ENCODE measurements at regions not wholly inside any gene's neighbourhood (a gene's known extent, or its start where the extent isn't known, plus 50 kb on each side); places are given as distances from the start of the nearest gene placed in this dataset.

- H3K4me1 Mint-ChIP-seq: no peaks in the 10 kb centered on the region
These were observed 246.8 kb upstream of the HS6ST1 start for GRCh38 chr2:128565441-128565840.

DNA sequence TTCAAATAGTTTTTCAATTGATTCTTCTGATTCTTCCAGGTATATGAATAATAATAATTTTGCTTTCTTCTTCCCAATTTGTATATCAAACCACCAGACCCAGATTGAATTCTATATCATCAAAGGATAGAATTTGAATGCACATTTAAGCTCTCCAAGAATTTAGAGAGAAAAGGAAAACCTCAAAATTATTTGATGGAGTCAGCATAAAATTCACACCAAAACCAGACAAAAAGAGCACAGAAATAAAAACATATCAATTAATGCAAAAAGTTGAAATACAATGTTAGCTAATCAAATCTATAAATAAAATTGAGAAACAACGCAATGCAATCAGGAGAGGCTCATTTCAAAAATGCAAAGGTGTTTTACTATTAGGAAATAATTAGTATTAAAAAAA lies 248.0 kb upstream of the HS6ST1 start:
- Mint-ChIP-seq H3K9me3 (no peaks in the 10 kb centered on the region), H3K27me3 (peaks cover 0 to 11% (median 2%) of the 10 kb centered on the region in 5 donors), H3K4me3 (no peak overlapping the region), H3K4me1 (no peaks in the 10 kb centered on the region), H3K36me3 (no peaks in the 10 kb centered on the region), H3K27ac (no peak overlapping the region)
- H3K27ac ChIP-seq (ENCODE audit: low read depth, low read length): no peak overlapping the region
- no peak overlapping the region for H3K4me3 ChIP-seq (ENCODE audit: low read length)
- POLR2A ChIA-PET: no interaction called here
- no peak for DNase-seq
- intact Hi-C loops (cut with micrococcal nuclease): loop anchor here in 1 of 2 donors (1.0 kb wide), 1 partner anchor 35 kb away; no protein-coding TSS in a partner anchor
- no peaks in the 10 kb centered on the region for H3K4me1 ChIP-seq (ENCODE audit: control insufficient read depth in 2 of 2, insufficient read depth in 2 of 2, low read length in 2 of 2)
- CTCF ChIA-PET: no interaction called here
- no peaks in the 10 kb centered on the region for H3K27me3 ChIP-seq (ENCODE audit: control insufficient read depth in 2 of 2, insufficient read depth in 2 of 2, low read length in 2 of 2)
- no peak for ATAC-seq
- H3K9me3 ChIP-seq (ENCODE audit: control insufficient read depth in 2 of 3, low read length in 3 of 3): no peaks in the 10 kb centered on the region
- H3K36me3 ChIP-seq (ENCODE audit: control insufficient read depth in 2 of 3, insufficient read depth in 3 of 3, low read length in 3 of 3): no peaks in the 10 kb centered on the region

More at GRCh38 chr2:128565441-128565840, 246.8 kb upstream of the HS6ST1 start:
- intact Hi-C loops (cut with micrococcal nuclease): no loop called here
- Mint-ChIP-seq H3K36me3 (no peaks in the 10 kb centered on the region), H3K27ac (no peak overlapping the region), H3K27me3 (peaks cover 0 to 11% (median 4%) of the 10 kb centered on the region in 5 donors), H3K4me3 (no peak overlapping the region), H3K9me3 (no peaks in the 10 kb centered on the region)
- H3K27ac ChIP-seq (ENCODE audit: low read depth, low read length): no peak overlapping the region
- CTCF ChIA-PET: no interaction called here
- H3K27me3 ChIP-seq (ENCODE audit: control insufficient read depth in 2 of 2, insufficient read depth in 2 of 2, low read length in 2 of 2): no peaks in the 10 kb centered on the region
- POLR2A ChIA-PET: no interaction called here
- DNase-seq (no peak), ATAC-seq (no peak)
- no peaks in the 10 kb centered on the region for H3K36me3 ChIP-seq (ENCODE audit: control insufficient read depth in 2 of 3, insufficient read depth in 3 of 3, low read length in 3 of 3)
- no peaks in the 10 kb centered on the region for H3K4me1 ChIP-seq (ENCODE audit: control insufficient read depth in 2 of 2, insufficient read depth in 2 of 2, low read length in 2 of 2)
- no peaks in the 10 kb centered on the region for H3K9me3 ChIP-seq (ENCODE audit: control insufficient read depth in 2 of 3, low read length in 3 of 3)
- H3K4me3 ChIP-seq (ENCODE audit: low read length): no peak overlapping the region

DNA sequence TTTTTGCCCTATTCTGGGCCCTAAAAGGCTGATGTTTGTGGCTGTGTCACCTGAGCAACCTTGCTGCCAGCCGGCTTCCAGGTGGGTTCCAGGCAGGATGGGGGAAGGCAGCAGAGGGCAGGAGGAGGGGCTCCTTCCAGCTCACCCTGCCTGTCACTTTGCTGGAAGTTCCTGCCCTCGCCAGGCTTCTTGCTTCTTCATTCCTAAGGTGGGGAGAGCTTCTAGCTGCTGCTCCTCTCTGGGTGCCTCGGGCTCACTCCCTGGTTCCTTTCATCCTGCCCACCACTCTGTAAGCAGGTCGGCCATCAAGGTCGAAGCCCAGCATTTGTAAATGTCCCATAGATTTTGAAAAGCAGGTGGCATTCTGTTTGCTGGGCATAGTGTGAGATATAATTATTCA lies 249.4 kb upstream of the HS6ST1 start:
- ChIA-PET POLR2A (no interaction called here), CTCF (no interaction called here)
- no peak overlapping the region for H3K4me3 ChIP-seq (ENCODE audit: low read length)
- no peaks in the 10 kb centered on the region for H3K9me3 ChIP-seq (ENCODE audit: control insufficient read depth in 2 of 3, low read length in 3 of 3)
- H3K27ac Mint-ChIP-seq: peak overlapping the region in 1 of 9 donors; percentile 69
- ATAC-seq: no peak
- H3K27ac ChIP-seq (ENCODE audit: low read depth, low read length): no peak overlapping the region
- intact Hi-C loops (cut with micrococcal nuclease): no loop called here
- no peak for DNase-seq
- H3K4me3 Mint-ChIP-seq: no peak overlapping the region
- H3K4me1 Mint-ChIP-seq: no peaks in the 10 kb centered on the region
- no peaks in the 10 kb centered on the region for H3K36me3 ChIP-seq (ENCODE audit: control insufficient read depth in 2 of 3, insufficient read depth in 3 of 3, low read length in 3 of 3)
- peaks cover 2 to 15% (median 12%) of the 10 kb centered on the region in 5 donors for H3K27me3 Mint-ChIP-seq
- H3K27me3 ChIP-seq (ENCODE audit: control insufficient read depth in 2 of 2, insufficient read depth in 2 of 2, low read length in 2 of 2): no peaks in the 10 kb centered on the region
- no peaks in the 10 kb centered on the region for H3K4me1 ChIP-seq (ENCODE audit: control insufficient read depth in 2 of 2, insufficient read depth in 2 of 2, low read length in 2 of 2)
- H3K9me3 Mint-ChIP-seq: no peaks in the 10 kb centered on the region
- H3K36me3 Mint-ChIP-seq: no peaks in the 10 kb centered on the region

DNA sequence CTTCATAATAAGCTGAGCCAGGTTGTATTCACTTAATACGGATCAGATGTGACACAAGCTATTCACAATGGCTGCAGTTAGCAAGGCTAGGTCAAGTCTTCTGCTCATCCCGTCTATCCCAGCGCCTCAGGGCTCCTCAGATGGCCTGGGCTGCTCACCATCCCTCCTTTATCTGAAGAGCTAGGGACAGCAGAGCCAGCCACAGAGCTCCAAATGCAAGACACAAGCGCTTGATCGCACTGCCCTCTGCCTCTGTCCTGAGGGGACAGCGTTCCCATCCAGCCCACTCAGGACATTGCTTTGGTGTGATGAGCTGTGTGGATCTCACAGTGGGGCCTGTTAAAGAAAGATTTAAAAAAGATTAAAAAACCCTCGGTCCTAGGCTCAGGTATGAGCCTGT lies 254.4 kb upstream of the HS6ST1 start:
- Mint-ChIP-seq H3K4me3 (no peak overlapping the region), H3K4me1 (no peaks in the 10 kb centered on the region), H3K36me3 (no peaks in the 10 kb centered on the region), H3K27ac (no peak overlapping the region), H3K9me3 (no peaks in the 10 kb centered on the region), H3K27me3 (peaks cover 9 to 23% (median 16%) of the 10 kb centered on the region in 5 donors)
- intact Hi-C loops (cut with micrococcal nuclease): no loop called here
- Histone ChIP-seq H3K4me3 (ENCODE audit: low read length) (no peak overlapping the region), H3K4me1 (ENCODE audit: control insufficient read depth in 2 of 2, insufficient read depth in 2 of 2, low read length in 2 of 2) (no peaks in the 10 kb centered on the region), H3K27ac (ENCODE audit: low read depth, low read length) (no peak overlapping the region), H3K36me3 (ENCODE audit: control insufficient read depth in 2 of 3, insufficient read depth in 3 of 3, low read length in 3 of 3) (no peaks in the 10 kb centered on the region), H3K27me3 (ENCODE audit: control insufficient read depth in 2 of 2, insufficient read depth in 2 of 2, low read length in 2 of 2) (no peaks in the 10 kb centered on the region), H3K9me3 (ENCODE audit: control insufficient read depth in 2 of 3, low read length in 3 of 3) (no peaks in the 10 kb centered on the region)
- POLR2A ChIA-PET: no interaction called here
- ATAC-seq (no peak), DNase-seq (no peak)
- CTCF ChIA-PET: no interaction called here

GRCh38 chr2:128573531-128573930 lies 254.9 kb upstream of the HS6ST1 start:
- Histone ChIP-seq H3K9me3 (ENCODE audit: control insufficient read depth in 2 of 3, low read length in 3 of 3) (no peaks in the 10 kb centered on the region), H3K27me3 (ENCODE audit: control insufficient read depth in 2 of 2, insufficient read depth in 2 of 2, low read length in 2 of 2) (no peaks in the 10 kb centered on the region), H3K4me3 (ENCODE audit: low read length) (no peak overlapping the region), H3K4me1 (ENCODE audit: control insufficient read depth in 2 of 2, insufficient read depth in 2 of 2, low read length in 2 of 2) (no peaks in the 10 kb centered on the region), H3K36me3 (ENCODE audit: control insufficient read depth in 2 of 3, insufficient read depth in 3 of 3, low read length in 3 of 3) (no peaks in the 10 kb centered on the region), H3K27ac (ENCODE audit: low read depth, low read length) (no peak overlapping the region)
- Mint-ChIP-seq H3K4me3 (no peak overlapping the region), H3K27me3 (peaks cover 9 to 21% (median 14%) of the 10 kb centered on the region in 5 donors), H3K36me3 (no peaks in the 10 kb centered on the region), H3K4me1 (no peaks in the 10 kb centered on the region), H3K27ac (no peak overlapping the region), H3K9me3 (no peaks in the 10 kb centered on the region)
- CTCF ChIA-PET: no interaction called here
- intact Hi-C loops (cut with micrococcal nuclease): no loop called here
- peak in 1 of 9 donors; percentile 6 for DNase-seq
- POLR2A ChIA-PET: no interaction called here
- ATAC-seq: peak; percentile 12

GRCh38 chr2:128577141-128577930 lies 258.7 kb upstream of the HS6ST1 start:
- no peaks in the 10 kb centered on the region for H3K27me3 ChIP-seq (ENCODE audit: control insufficient read depth in 2 of 2, insufficient read depth in 2 of 2, low read length in 2 of 2)
- Mint-ChIP-seq H3K9me3 (no peaks in the 10 kb centered on the region), H3K27me3 (peaks cover 2 to 17% (median 9%) of the 10 kb centered on the region in 5 donors), H3K36me3 (no peaks in the 10 kb centered on the region), H3K4me1 (no peaks in the 10 kb centered on the region), H3K4me3 (no peak overlapping the region), H3K27ac (no peak overlapping the region)
- no peak for DNase-seq
- H3K36me3 ChIP-seq (ENCODE audit: control insufficient read depth in 2 of 3, insufficient read depth in 3 of 3, low read length in 3 of 3): no peaks in the 10 kb centered on the region
- intact Hi-C loops (cut with micrococcal nuclease): no loop called here
- ATAC-seq: no peak
- no peaks in the 10 kb centered on the region for H3K4me1 ChIP-seq (ENCODE audit: control insufficient read depth in 2 of 2, insufficient read depth in 2 of 2, low read length in 2 of 2)
- H3K27ac ChIP-seq (ENCODE audit: low read depth, low read length): no peak overlapping the region
- no peaks in the 10 kb centered on the region for H3K9me3 ChIP-seq (ENCODE audit: control insufficient read depth in 2 of 3, low read length in 3 of 3)
- no peak overlapping the region for H3K4me3 ChIP-seq (ENCODE audit: low read length)
- ChIA-PET CTCF (no interaction called here), POLR2A (no interaction called here)

All from naive thymus-derived CD4-positive, alpha-beta T cell (primary cell).